Middle frontal gyrus (tissue), 1 donor: ENCODE measurements at regions not wholly inside any gene's neighbourhood (a gene's known extent, or its start where the extent isn't known, plus 50 kb on each side); places are given as distances from the start of the nearest gene placed in this dataset.
"Not testable (repeated sequence)": the region's sequence is repeated elsewhere in the genome, so short reads cannot be mapped to it uniquely, and the experiment has no call there.

Source experiments
- DNase-seq: peaks from one replicate; pipeline ENCODE4 v3.0.0-alpha.2; 2015; ENCODE audit warnings: low spot score; ENCODE audit errors: extremely low spot score

DNA sequence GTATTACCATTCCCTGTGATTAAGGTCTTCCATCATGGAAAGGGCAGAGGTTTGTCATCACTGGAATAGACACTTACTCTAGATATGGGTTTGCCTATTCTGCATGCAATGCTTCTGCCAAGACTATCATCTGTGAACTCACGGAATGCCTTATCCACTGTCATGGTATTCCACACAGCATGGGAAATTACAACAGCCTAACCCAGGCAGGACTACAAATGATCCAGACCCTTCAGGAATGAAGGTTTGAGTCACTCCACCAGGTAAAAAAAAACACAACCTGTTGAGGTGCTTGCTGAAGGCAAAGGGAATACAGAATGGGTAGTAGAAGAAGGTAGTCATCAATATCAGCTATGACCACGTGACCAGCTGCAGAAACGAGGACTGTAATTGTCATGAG, 89.0 kb upstream of the RANBP6 start:
- not testable (repeated sequence) for DNase-seq

DNA sequence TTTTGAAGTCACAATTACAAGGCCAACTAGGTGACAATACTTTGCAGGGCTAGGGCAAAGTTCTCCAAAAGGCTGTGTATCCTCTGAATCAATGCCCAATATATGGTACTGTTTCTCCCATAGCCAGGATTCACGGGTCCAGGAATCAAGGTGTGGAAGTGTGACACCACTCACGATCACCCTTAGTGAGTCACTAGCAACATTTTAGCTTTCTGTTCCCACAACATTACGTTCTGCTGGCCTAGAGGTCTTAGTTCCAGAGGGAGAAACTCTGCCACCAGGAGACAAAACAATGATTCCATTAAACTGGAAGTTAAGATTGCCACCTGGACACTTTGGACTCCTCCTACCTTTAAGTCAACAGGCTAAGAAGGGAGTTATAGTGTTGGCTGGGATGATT, 88.5 kb upstream of the RANBP6 start:
- DNase-seq: not testable (repeated sequence)

GRCh38 chr9:6102336-6102987, 87.0 kb upstream of the RANBP6 start:
- not testable (repeated sequence) for DNase-seq

GRCh38 chr9:6101725-6102124, 86.3 kb upstream of the RANBP6 start:
- DNase-seq: not testable (repeated sequence)

GRCh38 chr9:6099346-6099745, 83.9 kb upstream of the RANBP6 start:
- not testable (repeated sequence) for DNase-seq

- DNase-seq: no peak
Observed at GRCh38 chr9:6098431-6098830, 83.0 kb upstream of the RANBP6 start.

DNA sequence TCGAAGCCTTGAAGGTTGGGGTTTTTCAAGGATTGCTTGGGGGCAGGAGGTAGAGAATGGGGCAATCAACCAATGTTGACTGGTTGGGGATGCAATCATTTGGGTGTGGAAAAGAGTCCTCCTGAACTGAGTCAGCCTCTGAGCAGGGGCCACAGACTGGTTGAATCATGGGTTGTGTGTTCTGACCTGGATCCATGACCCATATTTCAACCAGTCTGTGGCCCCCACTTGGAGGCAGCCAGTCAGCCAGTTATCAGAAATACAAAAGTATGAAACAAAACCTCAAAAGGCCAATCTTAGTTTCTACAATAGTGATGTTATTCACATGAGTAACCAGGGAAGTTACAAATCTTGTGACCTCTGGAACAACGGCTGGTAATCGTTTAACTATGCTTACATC, 81.4 kb upstream of the RANBP6 start:
- no peak for DNase-seq

GRCh38 chr9:6090277-6091210, 75.1 kb upstream of the RANBP6 start:
- no peak for DNase-seq

- no peak for DNase-seq
Observed at GRCh38 chr9:6089300-6089699, 73.9 kb upstream of the RANBP6 start.

- no peak for DNase-seq
Observed at GRCh38 chr9:6086006-6086655, 70.7 kb upstream of the RANBP6 start.

DNA sequence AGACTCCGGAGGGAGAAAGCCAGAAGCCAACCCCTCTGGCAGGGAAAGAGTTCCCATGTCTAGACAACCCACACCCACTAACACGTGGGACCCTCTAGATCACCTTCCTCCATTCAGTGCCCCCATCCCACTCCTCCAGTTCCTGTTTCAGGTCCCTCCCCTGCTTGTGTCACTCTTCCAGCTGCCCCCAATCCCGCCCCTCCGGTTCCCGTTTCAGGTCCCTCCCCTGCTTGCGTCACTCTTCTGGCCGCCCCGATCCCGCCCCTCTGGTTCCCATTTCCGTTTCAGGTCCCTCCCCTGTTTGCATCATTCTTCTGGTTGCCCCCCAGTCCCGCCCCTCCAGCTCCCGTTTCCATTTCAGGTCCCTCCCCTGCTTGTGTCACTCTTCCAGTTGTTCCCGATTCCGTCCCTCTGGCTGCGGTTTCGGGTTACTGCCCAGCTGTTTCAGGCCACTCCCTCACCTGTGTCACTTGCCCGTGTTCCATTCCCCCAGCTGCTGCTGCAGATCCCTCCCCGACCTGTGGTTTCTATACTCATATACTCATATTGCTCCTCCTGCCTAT, 64.8 kb upstream of the RANBP6 start:
- no peak for DNase-seq

DNA sequence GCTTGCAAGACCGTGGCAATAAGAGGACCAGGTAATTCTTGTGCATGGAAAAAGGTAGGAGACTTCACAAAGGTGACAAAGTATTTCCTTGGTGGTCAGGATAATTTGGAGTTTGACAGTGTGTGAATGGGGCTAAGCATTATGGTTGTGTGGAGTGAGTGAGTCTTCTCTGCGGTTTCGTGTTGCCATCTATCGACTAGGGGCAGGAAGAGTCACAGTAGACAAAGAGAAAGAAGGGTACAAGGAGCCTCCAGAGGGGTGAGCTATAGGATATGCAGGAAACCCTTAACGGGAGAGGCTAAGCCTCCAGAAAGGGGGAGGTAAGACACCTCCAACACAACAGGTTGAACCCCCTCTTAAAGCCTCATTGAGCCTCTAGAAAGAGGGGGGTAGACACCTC, 64.0 kb upstream of the RANBP6 start:
- DNase-seq: no peak

GRCh38 chr9:6078382-6079105, 63.1 kb upstream of the RANBP6 start:
- no peak for DNase-seq

- DNase-seq: no peak
Observed at GRCh38 chr9:6076851-6077250, 61.4 kb upstream of the RANBP6 start.

- DNase-seq: no peak
Observed at GRCh38 chr9:6073731-6074130, 58.3 kb upstream of the RANBP6 start.

GRCh38 chr9:6072865-6073264, 57.4 kb upstream of the RANBP6 start:
- no peak for DNase-seq

- DNase-seq: no peak
Observed at GRCh38 chr9:6072453-6072852, 57.0 kb upstream of the RANBP6 start.

- DNase-seq: no peak
Observed at GRCh38 chr9:6068983-6069382, 53.6 kb upstream of the RANBP6 start.

DNA sequence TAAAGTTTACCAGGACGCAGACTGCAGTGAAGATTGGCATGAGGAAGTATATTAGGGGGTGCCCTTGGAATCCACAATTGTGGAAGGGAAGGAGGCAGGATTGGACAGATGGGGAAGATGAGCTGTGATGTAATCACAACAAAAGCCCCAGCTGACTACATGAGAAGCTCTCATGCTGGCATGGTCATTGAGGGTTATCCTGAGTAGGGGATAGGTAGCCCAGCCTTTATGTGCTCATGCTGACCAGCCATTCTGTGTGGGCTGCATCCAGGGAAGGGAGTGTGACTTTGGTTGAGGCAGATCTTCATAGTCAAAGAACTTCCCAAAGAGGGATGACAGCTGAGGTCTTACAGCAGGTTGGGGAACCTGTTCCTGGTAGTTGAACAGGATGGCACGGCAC, 52.0 kb upstream of the RANBP6 start:
- DNase-seq: no peak
